BE2C (cell line): ENCODE measurements at regions not wholly inside any gene's neighbourhood (a gene's known extent, or its start where the extent isn't known, plus 50 kb on each side); places are given as distances from the start of the nearest gene placed in this dataset.

Experiments
- DNase-seq: peaks from one replicate; pipeline ENCODE4 v3.0.0-alpha.2; 2020
- H3K27me3 ChIP-seq: fragments of 250-450 bp; sonication (Bioruptor Pico); 2 replicates; pipeline ENCODE4 v1.5.1; 2020; ENCODE audit warnings: mild to moderate bottlenecking
- H3K36me3 ChIP-seq: fragments of 250-450 bp; sonication (Bioruptor Pico); 2 replicates; pipeline ENCODE4 v1.5.1; 2020; ENCODE audit warnings: mild to moderate bottlenecking
- H3K4me1 ChIP-seq: fragments of 250-450 bp; sonication (Bioruptor Pico); 2 replicates; pipeline ENCODE4 v1.5.1; 2020
- H3K4me3 ChIP-seq: 2 replicates; pipeline ENCODE4 v1.5.1; 2011; ENCODE audit warnings: low read depth, low read length
- H3K9me3 ChIP-seq: fragments of 250-450 bp; sonication (Bioruptor Pico); 2 replicates; pipeline ENCODE4 v1.5.1; 2020
- CTCF ChIP-seq: IDR thresholded peaks from 2 replicates; pipeline ENCODE4 v1.5.1; 2012; ENCODE audit warnings: mild to moderate bottlenecking, low read depth, low read length

- Histone ChIP-seq H3K4me1 (no peaks in the 10 kb centered on the region), H3K27me3 (no peaks in the 10 kb centered on the region), H3K4me3 (no peak overlapping the region), H3K9me3 (no peaks in the 10 kb centered on the region), H3K36me3 (no peaks in the 10 kb centered on the region)
- no peak for DNase-seq
- TF ChIP-seq CTCF, result no peak
Observed at GRCh38 chr17:17420082-17420481, 56.7 kb upstream of the MED9 start.

GRCh38 chr17:17420561-17421269, 56.1 kb upstream of the MED9 start:
- Histone ChIP-seq H3K36me3 (no peaks in the 10 kb centered on the region), H3K27me3 (no peaks in the 10 kb centered on the region), H3K4me1 (no peaks in the 10 kb centered on the region), H3K9me3 (no peaks in the 10 kb centered on the region), H3K4me3 (no peak overlapping the region)
- no peak for TF ChIP-seq CTCF
- no peak for DNase-seq

- no peaks in the 10 kb centered on the region for H3K36me3 ChIP-seq
- H3K4me3 ChIP-seq, result no peak overlapping the region
- no peak for DNase-seq
- H3K4me1 ChIP-seq, result no peaks in the 10 kb centered on the region
- H3K27me3 ChIP-seq, result no peaks in the 10 kb centered on the region
- TF ChIP-seq CTCF, result no peak
- no peaks in the 10 kb centered on the region for H3K9me3 ChIP-seq
Observed at GRCh38 chr17:17421346-17422216, 55.2 kb upstream of the MED9 start.

GRCh38 chr17:17422217-17422610, 54.6 kb upstream of the MED9 start:
- Histone ChIP-seq H3K4me1 (no peaks in the 10 kb centered on the region), H3K4me3 (no peak overlapping the region), H3K36me3 (no peaks in the 10 kb centered on the region), H3K27me3 (no peaks in the 10 kb centered on the region), H3K9me3 (no peaks in the 10 kb centered on the region)
- TF ChIP-seq CTCF, result no peak
- no peak for DNase-seq

- Histone ChIP-seq H3K9me3 (no peaks in the 10 kb centered on the region), H3K4me1 (no peaks in the 10 kb centered on the region)
- TF ChIP-seq CTCF, result no peak
Observed at GRCh38 chr17:17422641-17423040, 54.2 kb upstream of the MED9 start.

GRCh38 chr17:17423656-17424055, 53.1 kb upstream of the MED9 start:
- Histone ChIP-seq H3K4me3 (no peak overlapping the region), H3K36me3 (no peaks in the 10 kb centered on the region), H3K9me3 (no peaks in the 10 kb centered on the region), H3K4me1 (no peaks in the 10 kb centered on the region), H3K27me3 (no peaks in the 10 kb centered on the region)
- DNase-seq, result no peak
- TF ChIP-seq CTCF, result no peak

More at GRCh38 chr17:17422641-17423040, 54.2 kb upstream of the MED9 start:
- no peak for DNase-seq
- H3K27me3 ChIP-seq, result no peaks in the 10 kb centered on the region
- H3K36me3 ChIP-seq, result no peaks in the 10 kb centered on the region
- no peak overlapping the region for H3K4me3 ChIP-seq
